Calu3 (cell line): ENCODE measurements at regions not wholly inside any gene's neighbourhood (a gene's known extent, or its start where the extent isn't known, plus 50 kb on each side); places are given as distances from the start of the nearest gene placed in this dataset.
"Not testable (repeated sequence)": the region's sequence is repeated elsewhere in the genome, so short reads cannot be mapped to it uniquely, and the experiment has no call there.

Experiments used
- BruUV-seq: library from RNA; stranded (reverse); fragments of 400-500 nt; replicated peaks from 2 replicates; lab custom pipeline; 2021; lab: Mats Ljungman, UMichigan
- CTCF ChIA-PET: fragments of 300-600 bp; sonication (Branson Sonifier 250); formaldehyde crosslinking; loops from one replicate; lab custom pipeline; 2022; ENCODE audit warnings: antibody characterized with exemption; lab: Charles Lee
- DNase-seq: peaks from one replicate; pipeline ENCODE4 v3.0.0; 2022
- H3K27ac Mint-ChIP-seq: one replicate; pipeline ENCODE4 v1.8.0; 2022; ENCODE audit warnings: mixed read lengths; ENCODE audit not compliant: unreplicated experiment
- H3K27me3 Mint-ChIP-seq: one replicate; pipeline ENCODE4 v1.8.0; 2022; ENCODE audit warnings: mixed read lengths; ENCODE audit not compliant: unreplicated experiment
- H3K36me3 Mint-ChIP-seq: one replicate; pipeline ENCODE4 v1.8.0; 2022; ENCODE audit warnings: mild to moderate bottlenecking, moderate library complexity, mixed read lengths; ENCODE audit not compliant: insufficient read depth, unreplicated experiment
- H3K4me1 Mint-ChIP-seq: one replicate; pipeline ENCODE4 v1.8.0; 2022; ENCODE audit warnings: mild to moderate bottlenecking, low read depth, mixed read lengths; ENCODE audit not compliant: unreplicated experiment
- H3K4me3 Mint-ChIP-seq: one replicate; pipeline ENCODE4 v1.8.0; 2022; ENCODE audit warnings: mild to moderate bottlenecking, low read depth, moderate library complexity, mixed read lengths; ENCODE audit not compliant: unreplicated experiment
- H3K9me3 Mint-ChIP-seq: one replicate; pipeline ENCODE4 v1.8.0; 2022; ENCODE audit warnings: low read depth, mixed read lengths; ENCODE audit not compliant: unreplicated experiment
- intact Hi-C: fragments of 100-400 bp; cut with micrococcal nuclease; formaldehyde crosslinking; loops from one replicate; pipeline ENCODE4 v1.10.0; 2022; ENCODE audit not compliant: unreplicated experiment
- TF ChIP-seq, protein P1 (sequence below): fragments of 200-600 bp; IDR thresholded peaks from one replicate; pipeline ENCODE4 v1.8.0; 2022; ENCODE audit warnings: antibody characterized with exemption; ENCODE audit not compliant: unreplicated experiment

DNA sequence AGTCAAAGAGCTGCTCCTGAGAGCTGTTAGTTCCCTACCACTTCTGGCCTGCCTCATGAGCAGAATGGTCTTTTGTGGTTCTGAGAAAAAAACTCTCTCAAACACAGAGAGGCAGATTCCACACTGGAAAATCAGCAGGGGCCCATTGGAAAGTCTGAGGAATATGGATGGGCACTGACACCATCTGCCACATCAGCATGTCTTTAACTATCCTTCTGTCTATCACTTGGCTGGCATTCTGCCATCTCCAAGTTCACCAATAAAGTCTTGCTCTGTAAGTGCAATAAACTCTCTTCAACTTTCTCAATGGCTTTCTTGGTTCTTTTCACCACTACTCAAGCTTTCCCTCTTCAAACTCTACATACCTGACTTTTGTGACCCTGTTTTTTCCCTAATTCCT, 101.3 kb upstream of the GALNT15 start:
- no TSS peak for BruUV-seq
- Mint-ChIP-seq H3K4me3 (no peak overlapping the region), H3K27ac (no peak overlapping the region)

DNA sequence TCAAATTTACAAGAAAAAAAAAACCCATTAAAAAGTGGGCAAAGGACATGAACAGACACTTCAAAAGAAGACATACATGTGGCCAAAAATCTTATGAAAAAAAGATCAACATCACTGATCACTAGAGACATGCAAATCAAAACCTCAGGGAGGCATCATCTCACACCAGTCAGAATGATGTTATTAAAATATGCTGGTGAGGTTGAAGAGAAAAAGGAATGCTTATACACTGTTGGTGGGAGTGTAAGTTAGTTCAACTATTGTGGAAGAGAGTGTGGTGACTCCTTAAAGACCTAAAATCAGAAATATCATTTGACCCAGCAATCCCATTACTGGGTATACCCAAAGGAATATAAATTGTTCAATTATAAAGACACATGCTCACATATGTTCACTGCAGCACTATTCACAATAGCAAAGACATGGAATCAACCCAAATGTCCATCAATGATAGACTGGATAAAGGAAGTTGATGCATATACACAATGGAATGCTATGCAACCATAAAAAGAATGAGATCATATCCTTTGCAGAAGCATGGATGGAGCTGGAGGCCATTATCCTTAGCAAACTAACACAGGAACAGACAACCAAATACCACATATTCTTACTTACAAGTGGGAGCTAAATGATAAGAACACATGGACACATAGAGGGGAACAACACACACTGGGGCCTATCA, 100.3 kb upstream of the GALNT15 start:
- H3K9me3 Mint-ChIP-seq, intact Hi-C loops, DNase-seq, BruUV-seq, CTCF ChIA-PET, H3K27me3 Mint-ChIP-seq, H3K4me3 Mint-ChIP-seq, H3K36me3 Mint-ChIP-seq, H3K27ac Mint-ChIP-seq: not testable (repeated sequence)
- H3K4me1 Mint-ChIP-seq = peaks cover 46% of the 10 kb centered on the region

More for the DNA sequence above, 101.3 kb upstream of the GALNT15 start:
- CTCF ChIA-PET = no interaction called here
- intact Hi-C loops = no loop called here
- Mint-ChIP-seq H3K27me3 (no peaks in the 10 kb centered on the region), H3K36me3 (peaks cover 9% of the 10 kb centered on the region), H3K4me1 (peaks cover 54% of the 10 kb centered on the region), H3K9me3 (peaks cover 8% of the 10 kb centered on the region)
- no peak for DNase-seq
- TF ChIP-seq, protein P1, sequence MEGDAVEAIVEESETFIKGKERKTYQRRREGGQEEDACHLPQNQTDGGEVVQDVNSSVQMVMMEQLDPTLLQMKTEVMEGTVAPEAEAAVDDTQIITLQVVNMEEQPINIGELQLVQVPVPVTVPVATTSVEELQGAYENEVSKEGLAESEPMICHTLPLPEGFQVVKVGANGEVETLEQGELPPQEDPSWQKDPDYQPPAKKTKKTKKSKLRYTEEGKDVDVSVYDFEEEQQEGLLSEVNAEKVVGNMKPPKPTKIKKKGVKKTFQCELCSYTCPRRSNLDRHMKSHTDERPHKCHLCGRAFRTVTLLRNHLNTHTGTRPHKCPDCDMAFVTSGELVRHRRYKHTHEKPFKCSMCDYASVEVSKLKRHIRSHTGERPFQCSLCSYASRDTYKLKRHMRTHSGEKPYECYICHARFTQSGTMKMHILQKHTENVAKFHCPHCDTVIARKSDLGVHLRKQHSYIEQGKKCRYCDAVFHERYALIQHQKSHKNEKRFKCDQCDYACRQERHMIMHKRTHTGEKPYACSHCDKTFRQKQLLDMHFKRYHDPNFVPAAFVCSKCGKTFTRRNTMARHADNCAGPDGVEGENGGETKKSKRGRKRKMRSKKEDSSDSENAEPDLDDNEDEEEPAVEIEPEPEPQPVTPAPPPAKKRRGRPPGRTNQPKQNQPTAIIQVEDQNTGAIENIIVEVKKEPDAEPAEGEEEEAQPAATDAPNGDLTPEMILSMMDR = no peak

DNA sequence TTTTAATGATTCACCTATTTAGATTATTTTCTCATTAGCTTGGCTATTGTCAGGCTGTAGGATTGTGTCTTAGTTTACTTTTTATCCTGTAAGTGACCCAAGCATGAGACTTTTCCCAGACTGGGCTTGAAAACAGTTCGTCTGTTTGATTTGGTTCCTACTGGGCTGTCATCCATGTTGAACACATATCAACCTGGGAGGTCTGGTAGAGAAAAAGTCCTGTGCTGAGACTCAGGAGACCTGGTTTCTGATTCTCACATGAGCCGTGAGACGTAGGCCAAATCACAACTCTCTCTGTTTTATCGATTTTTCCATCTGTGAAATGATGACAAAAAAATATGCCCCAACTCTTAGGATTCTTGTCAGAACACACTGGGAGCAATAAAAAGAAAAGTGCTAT, 98.8 kb upstream of the GALNT15 start:
- Mint-ChIP-seq H3K27ac (no peak overlapping the region), H3K4me3 (no peak overlapping the region), H3K36me3 (peaks cover 6% of the 10 kb centered on the region), H3K9me3 (peaks cover 9% of the 10 kb centered on the region), H3K27me3 (no peaks in the 10 kb centered on the region), H3K4me1 (peaks cover 31% of the 10 kb centered on the region)
- no TSS peak for BruUV-seq
- CTCF ChIA-PET = no interaction called here
- intact Hi-C loops = no loop called here
- no peak for DNase-seq
- TF ChIP-seq, protein P1 = no peak

DNA sequence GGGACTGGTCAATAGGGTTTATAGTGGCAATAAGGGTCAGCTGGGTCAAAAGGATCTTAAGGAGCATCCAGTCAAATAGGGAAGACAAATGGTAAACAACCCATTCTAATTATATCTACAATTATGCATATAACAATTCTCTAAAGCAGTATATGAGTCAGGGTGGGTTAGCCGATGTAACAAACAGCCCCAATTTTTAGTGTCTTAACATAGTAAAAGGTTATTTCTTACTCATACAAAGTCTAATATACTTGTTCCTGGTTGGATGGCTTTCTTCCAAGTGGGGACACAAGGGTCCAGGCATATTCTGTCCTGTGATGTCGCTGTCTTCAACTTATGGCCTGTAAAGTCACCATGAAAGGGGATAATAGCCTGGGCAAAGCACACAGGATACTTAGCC, 97.9 kb upstream of the GALNT15 start:
- TF ChIP-seq, protein P1 = no peak
- Mint-ChIP-seq H3K4me3 (no peak overlapping the region), H3K27me3 (no peaks in the 10 kb centered on the region), H3K36me3 (no peaks in the 10 kb centered on the region), H3K27ac (no peak overlapping the region), H3K9me3 (peaks cover 13% of the 10 kb centered on the region), H3K4me1 (peaks cover 22% of the 10 kb centered on the region)
- DNase-seq = no peak
- intact Hi-C loops = no loop called here
- CTCF ChIA-PET = no interaction called here
- no TSS peak for BruUV-seq

DNA sequence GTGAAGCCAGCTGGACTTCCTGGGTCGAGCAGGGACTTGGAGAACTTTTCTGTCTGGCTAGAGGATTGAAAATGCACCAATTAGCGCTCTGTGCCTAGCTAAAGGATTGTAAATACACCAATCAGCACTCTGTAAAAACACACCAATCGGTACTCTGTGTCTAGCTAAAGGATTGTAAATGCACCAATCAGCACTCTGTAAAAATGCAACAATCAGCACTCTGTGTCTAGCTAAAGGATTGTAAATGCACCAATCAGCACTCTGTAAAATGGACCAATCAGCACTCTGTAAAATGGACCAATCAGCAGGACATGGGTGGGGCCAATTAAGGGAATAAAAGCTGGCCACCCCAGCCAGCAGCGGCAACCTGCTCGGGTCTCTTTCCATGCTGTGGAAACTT, 97.3 kb upstream of the GALNT15 start:
- H3K9me3 Mint-ChIP-seq = peaks cover 11% of the 10 kb centered on the region

DNA sequence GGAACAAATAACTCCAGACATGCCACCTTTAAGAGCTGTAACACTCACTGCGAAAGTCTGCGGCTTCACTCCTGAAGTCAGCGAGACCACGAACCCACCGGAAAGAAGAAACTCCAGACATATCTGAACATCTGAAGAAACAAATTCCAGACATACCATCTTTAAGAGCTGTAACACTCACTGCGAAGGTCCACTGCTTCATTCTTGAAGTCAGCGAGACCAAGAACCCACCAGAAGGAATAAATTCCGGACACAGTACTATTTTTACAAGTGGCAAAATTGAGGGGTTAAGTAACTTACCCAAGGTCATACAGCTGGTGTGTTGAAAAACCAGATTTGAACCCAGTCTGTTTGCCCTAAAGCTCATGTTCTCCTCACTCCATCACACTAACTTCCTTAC, 96.8 kb upstream of the GALNT15 start:
- H3K4me3 Mint-ChIP-seq, H3K36me3 Mint-ChIP-seq, H3K27me3 Mint-ChIP-seq, CTCF ChIA-PET, intact Hi-C loops, DNase-seq, BruUV-seq, H3K27ac Mint-ChIP-seq: not testable (repeated sequence)
- peaks cover 15% of the 10 kb centered on the region for H3K4me1 Mint-ChIP-seq
- H3K9me3 Mint-ChIP-seq = peaks cover 14% of the 10 kb centered on the region

More for the DNA sequence above, 97.3 kb upstream of the GALNT15 start:
- H3K4me3 Mint-ChIP-seq, H3K36me3 Mint-ChIP-seq, H3K27me3 Mint-ChIP-seq, intact Hi-C loops, H3K27ac Mint-ChIP-seq, CTCF ChIA-PET, BruUV-seq, DNase-seq: not testable (repeated sequence)
- H3K4me1 Mint-ChIP-seq = peaks cover 16% of the 10 kb centered on the region
